GM12878 (cell line): ENCODE measurements at regions not wholly inside any gene's neighbourhood (a gene's known extent, or its start where the extent isn't known, plus 50 kb on each side); places are given as distances from the start of the nearest gene placed in this dataset.

Experiments
- ATAC-seq: fragments of 200-7000 bp; cut with Tn5 transposase; 3 replicates; pipeline ENCODE4 v1.9.1; 2020; ENCODE audit warnings: mild to moderate bottlenecking, moderate library complexity
- BruUV-seq: library from RNA; stranded (reverse); fragments of 400-500 nt; replicated peaks from 2 replicates; lab custom pipeline; 2021; lab: Mats Ljungman, UMichigan
- CTCF ChIA-PET: fragments of 300-600 bp; sonication (Branson Sonifier 250); formaldehyde crosslinking; extraction: SDS; loops from one replicate; lab custom pipeline; 2021; ENCODE audit warnings: inconsistent platforms; lab: Yijun Ruan, JAX
- POLR2A ChIA-PET: fragments of 350-600 bp; formaldehyde crosslinking; extraction: SDS; loops from one replicate; lab custom pipeline; 2021; ENCODE audit warnings: inconsistent platforms; lab: Charles Lee
- RAD21 ChIA-PET: fragments of 300-600 bp; sonication (Branson Sonifier 250); formaldehyde crosslinking; loops from one replicate; lab custom pipeline; 2023; ENCODE audit warnings: antibody characterized with exemption; ENCODE audit not compliant: unreplicated experiment; lab: Charles Lee
- SMC1A ChIA-PET: fragments of 300-600 bp; sonication (Branson Sonifier 250); formaldehyde crosslinking; loops from one replicate; lab custom pipeline; 2023; ENCODE audit not compliant: unreplicated experiment, uncharacterized antibody; lab: Charles Lee
- DNase-seq: peaks from one replicate; pipeline ENCODE4 v3.0.0-alpha.2; 2011; ENCODE audit warnings: low read depth, low spot score
- FAIRE-seq: peaks from 3 replicates; lab custom pipeline; 2011; peaks lifted over from hg19 to GRCh38; lab: Jason Lieb, UNC
- H2AFZ ChIP-seq: 2 replicates; pipeline ENCODE4 v1.6.0; 2011; ENCODE audit warnings: low read depth, low read length, control low read depth; ENCODE audit not compliant: control insufficient read depth
- H3K27ac ChIP-seq: 2 replicates; pipeline ENCODE4 v1.5.1; 2011; ENCODE audit warnings: control low read depth; ENCODE audit not compliant: control insufficient read depth, insufficient read depth
- H3K27me3 ChIP-seq, 2 experiments: replicated peaks in 1 of 2; 2 replicates each; pipeline versions ENCODE4 v1.6.0 to v1.6.1; 2011; ENCODE audit warnings: low read length in 1 of 2; ENCODE audit not compliant: control insufficient read depth in 2 of 2, insufficient read depth in 2 of 2
- H3K36me3 ChIP-seq, 2 experiments: 2 replicates each; pipeline ENCODE4 v1.5.1; 2011; ENCODE audit warnings: low read length in 1 of 2; ENCODE audit not compliant: control insufficient read depth in 2 of 2, insufficient read depth in 2 of 2
- H3K4me1 ChIP-seq: 2 replicates; pipeline ENCODE4 v1.6.1; 2011; ENCODE audit warnings: mild to moderate bottlenecking, low read length, moderate library complexity, mixed read lengths; ENCODE audit not compliant: control insufficient read depth, insufficient read depth
- H3K4me2 ChIP-seq: 2 replicates; pipeline ENCODE4 v1.6.0; 2011; ENCODE audit warnings: control low read depth; ENCODE audit not compliant: control insufficient read depth, insufficient read depth
- H3K4me3 ChIP-seq: fragments of 200-600 bp; sonication (generic); 2 replicates; pipeline ENCODE4 v1.5.1; 2016
- H3K79me2 ChIP-seq: 2 replicates; pipeline ENCODE4 v1.6.0; 2011; ENCODE audit warnings: low read length; ENCODE audit not compliant: control insufficient read depth, insufficient read depth
- H3K9ac ChIP-seq: 2 replicates; pipeline ENCODE4 v1.8.0; 2011; ENCODE audit warnings: low read length, control low read depth, mixed read lengths; ENCODE audit not compliant: control insufficient read depth, insufficient read depth
- H3K9me3 ChIP-seq: replicated peaks from 3 replicates; pipeline ENCODE4 v1.5.1; 2011; ENCODE audit warnings: mild to moderate bottlenecking, low read length; ENCODE audit not compliant: control insufficient read depth, insufficient read depth
- H4K20me1 ChIP-seq: 2 replicates; pipeline ENCODE4 v1.6.0; 2011; ENCODE audit not compliant: control insufficient read depth, insufficient read depth
- ATF7 ChIP-seq: fragments of 450-650 bp; IDR thresholded peaks from 2 replicates; pipeline ENCODE4 v1.6.1; 2016; ENCODE audit warnings: low read depth, mild to moderate bottlenecking
- BACH1 ChIP-seq: fragments of 450-650 bp; IDR thresholded peaks from 2 replicates; pipeline ENCODE4 v1.6.1; 2017; ENCODE audit warnings: mild to moderate bottlenecking, borderline replicate concordance
- BHLHE40 ChIP-seq, 2 experiments: fragments of 450-650 bp in 1 of 2; IDR thresholded peaks; 2 replicates each; pipeline ENCODE4 v1.6.1; 2011 to 2017; ENCODE audit warnings: low read depth in 2 of 2, borderline replicate concordance in 1 of 2, improper control_type of control experiment in 1 of 2, low read length in 1 of 2, mild to moderate bottlenecking in 1 of 2
- CREB1 ChIP-seq: IDR thresholded peaks from 2 replicates; pipeline ENCODE4 v1.6.1; 2012; ENCODE audit warnings: low read depth, mild to moderate bottlenecking, inconsistent platforms
- DPF2 ChIP-seq: fragments of 450-650 bp; IDR thresholded peaks from 2 replicates; pipeline ENCODE4 v1.6.1; 2017; ENCODE audit warnings: mild to moderate bottlenecking
- E4F1 ChIP-seq: fragments of 450-650 bp; IDR thresholded peaks from 2 replicates; pipeline ENCODE4 v1.6.1; 2018; ENCODE audit warnings: borderline replicate concordance, mild to moderate bottlenecking; ENCODE audit not compliant: partially characterized antibody
- EGR1 ChIP-seq, 2 experiments: IDR thresholded peaks; 1 replicate in 1 of 2; 2 replicates in 1 of 2; pipeline ENCODE4 v1.6.1; 2011 to 2012; ENCODE audit warnings: low read depth in 2 of 2, low read length in 2 of 2, borderline replicate concordance in 1 of 2, mild to moderate bottlenecking in 1 of 2, moderate library complexity in 1 of 2
- HDGF ChIP-seq: fragments of 450-650 bp; IDR thresholded peaks from 2 replicates; pipeline ENCODE4 v1.6.1; 2016; ENCODE audit warnings: antibody characterized with exemption
- IKZF2 ChIP-seq, 2 experiments: fragments of 450-650 bp; IDR thresholded peaks; 2 replicates each; pipeline ENCODE4 v1.6.1; 2017; ENCODE audit warnings: mild to moderate bottlenecking in 2 of 2, moderate library complexity in 2 of 2
- MYB ChIP-seq: fragments of 150-350 bp; IDR thresholded peaks from 2 replicates; pipeline ENCODE4 v1.6.1; 2014; ENCODE audit warnings: mild to moderate bottlenecking, low read depth, low read length, borderline replicate concordance
- NFXL1 ChIP-seq: fragments of 450-650 bp; IDR thresholded peaks from 2 replicates; pipeline ENCODE4 v1.6.1; 2017; ENCODE audit warnings: antibody characterized with exemption, mild to moderate bottlenecking, borderline replicate concordance
- NFYB ChIP-seq: IDR thresholded peaks from 2 replicates; pipeline ENCODE4 v1.6.1; 2011; ENCODE audit warnings: low read depth, mild to moderate bottlenecking, low read length, improper control_type of control experiment, moderate library complexity; ENCODE audit not compliant: insufficient read depth
- POLR2A ChIP-seq: IDR thresholded peaks from 2 replicates; pipeline ENCODE4 v1.6.1; 2011; ENCODE audit warnings: low read depth, mild to moderate bottlenecking, low read length
- SIN3A ChIP-seq: IDR thresholded peaks from 2 replicates; pipeline ENCODE4 v1.6.1; 2012; ENCODE audit warnings: low read depth, low read length, improper control_type of control experiment
- SP1 ChIP-seq: IDR thresholded peaks from one replicate; pipeline ENCODE4 v1.6.1; 2011; ENCODE audit warnings: low read depth, low read length
- SREBF2 ChIP-seq: IDR thresholded peaks from 2 replicates; pipeline ENCODE4 v1.6.1; 2012; ENCODE audit warnings: mild to moderate bottlenecking, low read length
- SRF ChIP-seq, 2 experiments: IDR thresholded peaks; 2 replicates each; pipeline ENCODE4 v1.6.1; 2011; ENCODE audit warnings: low read depth in 2 of 2, low read length in 2 of 2, mild to moderate bottlenecking in 1 of 2, moderate library complexity in 1 of 2
- STAT3 ChIP-seq: IDR thresholded peaks from 2 replicates; pipeline ENCODE4 v1.6.1; 2011; ENCODE audit warnings: low read depth, low read length, improper control_type of control experiment
- SUZ12 ChIP-seq: fragments of 200-600 bp; sonication (generic); IDR thresholded peaks from one replicate; pipeline ENCODE4 v1.6.1; 2018; ENCODE audit warnings: antibody characterized with exemption, mild to moderate bottlenecking; ENCODE audit not compliant: unreplicated experiment
- TCF3 ChIP-seq: IDR thresholded peaks from 2 replicates; pipeline ENCODE4 v1.6.1; 2012; ENCODE audit warnings: low read depth, mild to moderate bottlenecking, low read length, borderline replicate concordance; ENCODE audit not compliant: insufficient read depth
- WGBS: methylation state at CpG from one replicate; pipeline ENCODE4 v1.1.6; 2016; ENCODE audit warnings: low lambda C conversion rate; ENCODE audit not compliant: insufficient replicate concordance, insufficient coverage; ENCODE audit errors: missing lambda C conversion rate; 5-methylcytosine and 5-hydroxymethylcytosine counted together
- in situ Hi-C: fragments of 300-500 bp; cut with MboI; formaldehyde crosslinking; loops from 9 replicates; pipeline ENCODE4 v1.14.3; 2018; ENCODE audit warnings: mixed read lengths
- intact Hi-C: fragments of 100-400 bp; cut with micrococcal nuclease; formaldehyde crosslinking; loops from one replicate; pipeline ENCODE4 v1.14.2; 2022; ENCODE audit not compliant: unreplicated experiment
- TF ChIP-seq, protein P1 (sequence below): IDR thresholded peaks from 2 replicates; pipeline ENCODE4 v1.6.1; 2011; ENCODE audit warnings: low read depth, mild to moderate bottlenecking, low read length, moderate library complexity, borderline replicate concordance; ENCODE audit errors: extremely low read depth

- no peak for TF ChIP-seq NFYB
Measured at GRCh38 chr20:7392542-7393206, 547.6 kb downstream of the HAO1 start (continued).

DNA sequence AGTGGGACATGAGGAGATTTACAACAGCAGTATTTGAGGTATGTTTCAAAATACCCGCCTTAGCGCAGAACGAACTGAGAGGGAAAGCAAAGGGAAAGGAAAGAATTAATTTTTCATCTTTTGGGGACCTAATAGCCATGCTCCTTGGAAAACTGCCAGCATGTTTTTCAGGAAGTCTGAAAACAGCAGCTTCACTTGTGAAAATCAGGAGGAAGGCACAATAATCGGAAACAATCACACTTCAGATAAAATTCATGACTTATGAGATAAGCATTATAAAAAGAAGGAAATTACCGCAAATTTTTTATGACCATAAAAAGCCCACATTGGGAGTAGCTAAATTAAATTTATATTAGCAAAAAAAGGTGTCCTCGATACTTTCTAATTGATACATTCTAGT is 541.1 kb downstream of the HAO1 start:
- Histone ChIP-seq H3K4me3 (no peak overlapping the region), H3K4me2 (no peak overlapping the region), H3K27me3 (no peaks in the 10 kb centered on the region), H3K27ac (no peak overlapping the region), H3K79me2 (no peaks in the 10 kb centered on the region), H4K20me1 (no peaks in the 10 kb centered on the region), H3K4me1 (no peaks in the 10 kb centered on the region), H3K9me3 (no peaks in the 10 kb centered on the region), H3K9ac (no peak overlapping the region), H3K36me3 (no peaks in the 10 kb centered on the region), H2AFZ (no peak overlapping the region)
- FAIRE-seq (no peak), DNase-seq (no peak), ATAC-seq (no peak)
- ChIA-PET POLR2A (no interaction called here), RAD21 (no interaction called here), SMC1A (interaction anchor here (1.2 kb wide), 1 partner anchor 8 kb away, joined by 3 read pairs; no protein-coding TSS in a partner anchor), CTCF (no interaction called here)
- 27% methylated on average over 6 of the region's 6 CpGs for WGBS
- no TSS peak for BruUV-seq
- intact Hi-C loops (no loop called here), in situ Hi-C loops (loop anchor here (10.0 kb wide), 1 partner anchor 64 kb away; no protein-coding TSS in a partner anchor)
- no peak for TF ChIP-seq ATF7
- no peak for TF ChIP-seq SREBF2
- no peak for TF ChIP-seq DPF2
- no peak for TF ChIP-seq POLR2A
- no peak for TF ChIP-seq IKZF2 (IDR thresholded peaks at IDR 0.05)
- no peak for TF ChIP-seq BHLHE40 (IDR thresholded peaks at IDR 0.05; ENCODE audit: borderline replicate concordance in 1 of 2, low read depth in 2 of 2, low read length in 1 of 2)
- TF ChIP-seq, protein P1, sequence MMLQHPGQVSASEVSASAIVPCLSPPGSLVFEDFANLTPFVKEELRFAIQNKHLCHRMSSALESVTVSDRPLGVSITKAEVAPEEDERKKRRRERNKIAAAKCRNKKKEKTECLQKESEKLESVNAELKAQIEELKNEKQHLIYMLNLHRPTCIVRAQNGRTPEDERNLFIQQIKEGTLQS = no peak
- TF ChIP-seq SP1 = no peak
- no peak for TF ChIP-seq NFXL1
- TF ChIP-seq BACH1 = no peak
- no peak for TF ChIP-seq E4F1
- TF ChIP-seq EGR1 (IDR thresholded peaks at IDR 0.05; ENCODE audit: borderline replicate concordance in 1 of 2, low read depth in 2 of 2, low read length in 2 of 2) = no peak
- no peak for TF ChIP-seq HDGF
- no peak for TF ChIP-seq SRF (IDR thresholded peaks at IDR 0.05; ENCODE audit: low read depth in 2 of 2, low read length in 2 of 2)
- no peak for TF ChIP-seq CREB1
- TF ChIP-seq MYB = no peak
- TF ChIP-seq STAT3 = no peak
- TF ChIP-seq SUZ12 = no peak
- TF ChIP-seq TCF3 = no peak
- TF ChIP-seq SIN3A = no peak
